ENCODE measurements at regions not wholly inside any gene's neighbourhood (a gene's known extent, or its start where the extent isn't known, plus 50 kb on each side); places are given as distances from the start of the nearest gene placed in this dataset.
"Not testable (repeated sequence)": the region's sequence is repeated elsewhere in the genome, so short reads cannot be mapped to it uniquely, and the experiment has no call there.

DNA sequence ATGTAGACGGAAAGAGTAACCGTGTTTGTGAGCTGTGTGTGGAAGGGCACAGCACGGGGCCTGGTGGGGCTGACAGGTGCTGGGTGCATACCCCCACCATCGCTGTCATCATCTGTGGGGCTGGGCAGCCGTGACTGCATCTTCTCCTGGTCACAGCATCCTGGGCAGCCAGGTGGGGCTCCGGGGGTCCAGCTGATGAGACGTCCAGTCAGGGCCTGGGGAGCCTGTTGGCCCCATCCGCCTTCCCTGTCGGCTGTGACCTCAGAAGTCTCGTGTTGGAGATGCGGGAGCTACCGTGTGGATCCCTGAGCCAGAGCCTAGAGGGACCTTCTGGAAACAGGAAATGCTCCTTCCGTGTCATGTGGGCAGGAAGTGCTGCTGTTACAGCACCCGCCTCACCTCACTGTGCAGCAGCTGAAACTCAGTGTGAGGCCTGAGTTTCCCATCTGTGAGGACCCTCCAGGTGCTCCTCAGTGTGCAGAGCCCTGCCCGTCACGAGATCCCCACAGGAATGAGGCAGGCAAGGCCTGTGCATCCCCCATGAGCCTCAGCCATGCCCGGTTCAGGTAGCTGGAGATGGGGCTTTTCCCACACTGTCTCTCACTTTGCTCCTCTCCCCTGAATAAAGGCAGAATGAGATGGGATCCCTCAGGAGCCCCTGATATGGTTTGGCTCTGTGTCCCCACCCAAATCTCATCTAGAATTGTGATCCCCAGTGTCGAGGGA is 108.7 kb downstream of the ERMARD start:
- DNase-seq (ENCODE audit: low read depth) = no peak
- TF ChIP-seq, protein P1, sequence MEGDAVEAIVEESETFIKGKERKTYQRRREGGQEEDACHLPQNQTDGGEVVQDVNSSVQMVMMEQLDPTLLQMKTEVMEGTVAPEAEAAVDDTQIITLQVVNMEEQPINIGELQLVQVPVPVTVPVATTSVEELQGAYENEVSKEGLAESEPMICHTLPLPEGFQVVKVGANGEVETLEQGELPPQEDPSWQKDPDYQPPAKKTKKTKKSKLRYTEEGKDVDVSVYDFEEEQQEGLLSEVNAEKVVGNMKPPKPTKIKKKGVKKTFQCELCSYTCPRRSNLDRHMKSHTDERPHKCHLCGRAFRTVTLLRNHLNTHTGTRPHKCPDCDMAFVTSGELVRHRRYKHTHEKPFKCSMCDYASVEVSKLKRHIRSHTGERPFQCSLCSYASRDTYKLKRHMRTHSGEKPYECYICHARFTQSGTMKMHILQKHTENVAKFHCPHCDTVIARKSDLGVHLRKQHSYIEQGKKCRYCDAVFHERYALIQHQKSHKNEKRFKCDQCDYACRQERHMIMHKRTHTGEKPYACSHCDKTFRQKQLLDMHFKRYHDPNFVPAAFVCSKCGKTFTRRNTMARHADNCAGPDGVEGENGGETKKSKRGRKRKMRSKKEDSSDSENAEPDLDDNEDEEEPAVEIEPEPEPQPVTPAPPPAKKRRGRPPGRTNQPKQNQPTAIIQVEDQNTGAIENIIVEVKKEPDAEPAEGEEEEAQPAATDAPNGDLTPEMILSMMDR (IDR thresholded peaks at IDR 0.05; ENCODE audit: low read length, missing control alignments) = no peak
- no peak overlapping the region for H3K4me3 ChIP-seq (replicated peaks; ENCODE audit: low read depth, low read length)

DNA sequence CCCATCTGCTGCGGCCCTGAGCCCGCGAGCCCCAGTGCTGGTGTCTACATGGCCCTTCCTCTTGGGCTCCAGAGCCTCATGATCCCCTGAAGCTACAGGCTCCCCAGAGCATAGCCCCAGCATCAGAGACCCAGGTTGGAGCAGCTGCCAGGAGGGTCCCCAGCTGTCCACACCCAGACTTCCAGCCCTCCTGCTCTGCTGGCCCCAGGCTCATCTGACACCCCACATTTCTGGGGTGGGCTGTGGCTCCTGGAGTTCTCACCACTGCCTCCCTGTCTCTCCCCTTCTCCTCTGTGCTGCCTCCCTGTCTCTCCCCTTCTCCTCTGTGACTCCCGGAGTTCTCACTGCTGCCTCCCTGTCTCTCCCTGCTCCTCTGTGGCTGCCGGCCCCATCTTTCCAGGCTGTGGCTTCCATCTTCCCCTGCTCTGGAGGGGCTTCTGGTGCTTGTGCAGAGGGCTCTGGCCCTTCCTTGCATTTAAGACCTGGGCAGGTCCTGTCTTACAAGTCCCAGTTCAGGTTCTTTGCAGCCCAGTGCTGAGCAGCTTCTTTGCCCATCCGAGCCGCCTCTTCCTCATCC is 108.1 kb downstream of the ERMARD start:
- DNase-seq (ENCODE audit: low read depth) = no peak
- H3K4me3 ChIP-seq (replicated peaks; ENCODE audit: low read depth, low read length) = no peak overlapping the region
- TF ChIP-seq, protein P1 (IDR thresholded peaks at IDR 0.05; ENCODE audit: low read length, missing control alignments) = no peak

DNA sequence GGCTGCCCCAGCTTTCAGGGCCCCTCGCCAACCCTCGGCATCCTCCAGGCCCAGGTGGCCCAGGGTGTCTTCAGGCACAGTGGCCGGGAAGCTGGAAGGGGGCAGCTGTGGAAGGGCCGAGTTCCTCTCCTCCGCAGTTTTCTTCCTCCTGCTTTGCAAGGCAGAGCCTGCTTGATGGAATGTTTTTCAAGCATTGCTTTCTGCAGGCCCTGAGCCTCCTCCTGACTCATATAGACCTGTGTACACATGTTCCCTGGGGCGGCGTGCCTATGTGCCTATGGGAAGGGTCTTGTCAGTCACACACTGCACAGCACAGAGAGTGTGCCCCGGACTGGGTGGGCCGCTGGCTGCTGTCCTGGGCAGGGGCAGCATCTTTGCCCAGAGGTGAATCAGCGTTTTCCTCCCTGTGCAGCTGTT is 107.5 kb downstream of the ERMARD start:
- no peak for DNase-seq (ENCODE audit: low read depth)
- H3K4me3 ChIP-seq (replicated peaks; ENCODE audit: low read depth, low read length) = no peak overlapping the region
- TF ChIP-seq, protein P1 (IDR thresholded peaks at IDR 0.05; ENCODE audit: low read length, missing control alignments) = no peak

DNA sequence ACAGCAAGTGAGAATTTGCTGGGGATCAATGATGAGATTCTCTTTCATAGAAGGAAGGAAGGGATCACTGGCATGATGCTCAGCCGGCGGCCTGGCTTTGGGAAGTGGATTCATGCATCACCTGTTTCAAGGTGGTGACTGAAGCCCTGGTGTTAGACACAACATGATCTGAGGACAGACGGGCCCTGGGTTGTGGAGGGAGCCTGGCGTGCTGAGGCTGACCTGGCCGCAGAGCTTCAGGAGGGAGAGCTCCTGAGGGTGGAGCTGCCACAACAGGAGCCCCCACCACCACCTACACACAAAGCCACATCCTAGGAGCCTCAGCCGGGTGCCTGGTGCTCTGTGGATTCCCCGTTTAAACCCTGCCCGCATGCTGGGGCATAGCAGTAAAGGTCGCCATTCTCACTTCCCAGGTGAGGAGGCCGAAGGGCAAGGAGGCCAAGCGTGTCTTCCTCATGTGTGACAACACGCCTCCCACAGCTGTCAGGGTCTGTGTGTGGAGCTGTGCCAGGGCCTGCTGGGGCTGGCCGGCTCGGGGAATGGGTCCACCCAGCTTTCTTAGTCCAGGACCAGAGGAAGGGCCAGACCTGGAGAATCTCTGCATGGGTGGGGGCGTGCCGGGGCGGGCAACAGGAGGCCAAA is 107.0 kb downstream of the ERMARD start:
- TF ChIP-seq, protein P1 (IDR thresholded peaks at IDR 0.05; ENCODE audit: low read length, missing control alignments) = no peak
- DNase-seq (ENCODE audit: low read depth) = no peak
- H3K4me3 ChIP-seq (replicated peaks; ENCODE audit: low read depth, low read length) = no peak overlapping the region

DNA sequence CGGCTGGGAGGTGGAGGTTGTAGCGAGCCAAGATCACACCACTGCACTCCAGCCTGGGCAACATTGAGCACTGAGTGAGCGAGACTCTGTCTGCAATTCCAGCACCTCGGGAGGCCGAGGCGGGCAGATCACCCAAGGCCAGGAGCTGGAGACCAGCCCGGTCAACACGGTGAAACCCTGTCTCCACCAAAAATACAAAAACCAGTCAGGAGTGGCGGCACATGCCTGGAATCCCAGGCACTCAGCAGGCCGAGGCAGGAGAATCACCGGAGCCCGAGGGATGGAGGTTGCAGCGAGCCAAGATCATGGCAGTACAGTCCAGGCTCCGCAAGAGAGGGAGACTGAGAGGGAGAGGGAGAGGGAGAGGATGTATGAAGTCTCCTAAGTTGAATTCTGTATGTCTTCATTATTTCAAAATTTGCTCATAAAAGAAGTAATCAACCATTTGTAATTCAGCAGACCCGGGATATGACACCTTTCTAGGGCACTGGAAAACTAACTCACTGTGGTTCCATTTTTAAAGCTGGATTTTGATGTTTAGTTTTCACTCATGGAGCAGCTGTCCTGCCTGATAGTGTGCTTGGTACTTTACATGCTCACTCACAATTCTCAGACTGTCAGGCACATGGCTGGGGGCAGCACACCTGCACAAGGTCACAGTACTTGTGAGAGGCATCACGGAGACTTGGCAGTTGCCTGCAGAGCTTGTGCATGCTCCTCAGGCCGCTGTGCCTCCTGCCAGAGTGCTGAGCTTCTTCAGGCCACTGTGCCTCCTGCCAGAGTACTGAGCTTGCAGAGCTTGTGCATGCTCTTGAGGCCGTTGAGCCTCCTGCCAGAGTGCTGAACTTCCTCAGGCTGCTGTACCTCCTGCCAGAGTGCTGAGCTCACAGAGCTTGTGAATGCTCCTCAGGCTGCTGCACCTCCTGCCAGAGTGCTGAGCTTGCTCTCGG is 106.2 kb downstream of the ERMARD start:
- TF ChIP-seq, protein P1 (IDR thresholded peaks at IDR 0.05; ENCODE audit: low read length, missing control alignments) = no peak
- no peak for DNase-seq (ENCODE audit: low read depth)
- no peak overlapping the region for H3K4me3 ChIP-seq (replicated peaks; ENCODE audit: low read depth, low read length)

DNA sequence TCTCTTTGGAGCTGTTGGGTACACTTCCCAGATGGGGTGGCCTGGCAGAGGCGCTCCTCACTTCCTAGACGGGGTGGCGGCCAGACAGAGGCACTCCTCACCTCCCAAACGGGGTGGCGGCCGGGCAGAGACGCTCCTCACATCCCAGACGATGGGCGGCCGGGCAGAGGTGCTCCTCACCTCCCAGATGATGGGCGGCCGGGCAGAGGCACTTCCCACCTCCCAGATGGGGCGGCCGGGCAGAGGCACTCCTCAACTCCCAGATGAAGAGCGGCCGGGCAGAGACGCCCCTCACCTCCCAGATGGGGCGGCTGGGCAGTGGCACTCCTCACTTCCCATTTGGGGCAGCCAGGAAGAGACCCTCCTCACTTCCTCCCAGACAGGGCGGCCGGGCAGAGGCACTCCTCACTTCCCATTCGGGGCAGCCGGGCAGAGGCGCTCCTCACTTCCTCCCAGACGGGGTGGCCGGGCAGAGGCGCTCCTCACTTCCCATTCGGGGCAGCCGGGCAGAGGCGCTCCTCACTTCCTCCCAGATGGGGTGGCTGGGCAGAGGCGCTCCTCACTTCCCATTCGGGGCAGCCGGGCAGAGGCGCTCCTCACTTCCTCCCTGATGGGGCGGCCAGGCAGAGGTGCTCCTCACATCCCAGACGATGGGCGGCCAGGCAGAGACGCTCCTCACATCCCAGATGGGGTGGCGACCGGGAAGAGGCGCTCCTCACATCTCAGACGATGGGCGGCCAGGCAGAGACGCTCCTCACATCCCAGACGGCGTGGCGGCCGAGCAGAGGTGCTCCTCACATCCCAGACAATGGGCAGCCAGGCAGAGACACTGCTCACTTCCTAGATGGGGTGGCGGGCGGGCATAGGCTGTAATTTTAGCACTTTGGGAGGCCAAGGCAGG is 105.3 kb downstream of the ERMARD start:
- not testable (repeated sequence) for H3K4me3 ChIP-seq (replicated peaks; ENCODE audit: low read depth, low read length)

More for the DNA sequence above, 105.3 kb downstream of the ERMARD start:
- not testable (repeated sequence) for DNase-seq (ENCODE audit: low read depth)

All from fibroblast of pulmonary artery (primary cell).